Cerebellar nuclear complex (tissue), 1 donor: ENCODE measurements at regions not wholly inside any gene's neighbourhood (a gene's known extent, or its start where the extent isn't known, plus 50 kb on each side); places are given as distances from the start of the nearest gene placed in this dataset.

ENCODE experiments used
- DNase-seq, 2 experiments: peaks; one replicate each; lab custom pipeline; 2025; lab: John Stamatoyannopoulos, UW

- DNase-seq, result no peak
Observed at GRCh38 chr18:25813110-25813509, 277.3 kb downstream of the SS18 start.

GRCh38 chr18:25810736-25811135 lies 279.7 kb downstream of the SS18 start:
- DNase-seq, result no peak

- DNase-seq, result no peak
Observed at GRCh38 chr18:25805939-25806338, 284.5 kb downstream of the SS18 start.

- no peak for DNase-seq
Observed at GRCh38 chr18:25805323-25805722, 285.1 kb downstream of the SS18 start.

GRCh38 chr18:25799231-25799630 lies 291.2 kb downstream of the SS18 start:
- no peak for DNase-seq

- DNase-seq, result no peak
Observed at GRCh38 chr18:25798046-25798445, 292.4 kb downstream of the SS18 start.

- DNase-seq, result no peak
Observed at GRCh38 chr18:25795213-25795612, 295.2 kb downstream of the SS18 start.

GRCh38 chr18:25787276-25787675 lies 303.1 kb downstream of the SS18 start:
- no peak for DNase-seq

GRCh38 chr18:25786758-25787157 lies 303.7 kb downstream of the SS18 start:
- no peak for DNase-seq

GRCh38 chr18:25780105-25780504 lies 310.3 kb downstream of the SS18 start:
- no peak for DNase-seq

GRCh38 chr18:25771796-25772195 lies 318.6 kb downstream of the SS18 start:
- DNase-seq, result no peak

- no peak for DNase-seq
Observed at GRCh38 chr18:25764777-25765176, 325.6 kb downstream of the SS18 start.

GRCh38 chr18:25759111-25759510 lies 331.3 kb downstream of the SS18 start:
- no peak for DNase-seq

- no peak for DNase-seq
Observed at GRCh38 chr18:25743646-25744151, 346.7 kb downstream of the SS18 start.

GRCh38 chr18:25739376-25739775 lies 351.0 kb downstream of the SS18 start:
- DNase-seq, result no peak

GRCh38 chr18:25737710-25738311 lies 352.6 kb downstream of the SS18 start:
- no peak for DNase-seq

GRCh38 chr18:25736516-25736915 lies 353.9 kb downstream of the SS18 start:
- no peak for DNase-seq

GRCh38 chr18:25735459-25735858 lies 355.0 kb downstream of the SS18 start:
- DNase-seq, result no peak

GRCh38 chr18:25734336-25734735 lies 356.1 kb downstream of the SS18 start:
- DNase-seq, result no peak

GRCh38 chr18:25732862-25733261 lies 357.6 kb downstream of the SS18 start:
- no peak for DNase-seq

GRCh38 chr18:25729072-25729471 lies 361.3 kb downstream of the SS18 start:
- DNase-seq, result no peak

- no peak for DNase-seq
Observed at GRCh38 chr18:25727281-25727985, 363.0 kb downstream of the SS18 start.

- peak; percentile 59 to 62 for DNase-seq
Observed at GRCh38 chr18:25726298-25726697, 364.1 kb downstream of the SS18 start.

- DNase-seq, result no peak
Observed at GRCh38 chr18:25725501-25725900, 364.9 kb downstream of the SS18 start.
